HCT116 (cell line): ENCODE measurements at regions not wholly inside any gene's neighbourhood (a gene's known extent, or its start where the extent isn't known, plus 50 kb on each side); places are given as distances from the start of the nearest gene placed in this dataset.

Experiments
- EZH2phosphoT487 ChIP-seq: fragments of 200-600 bp; IDR thresholded peaks from 2 replicates; pipeline ENCODE4 v1.6.1; 2018; ENCODE audit warnings: antibody characterized with exemption, borderline replicate concordance
- POLR2A ChIP-seq: IDR thresholded peaks from 2 replicates; pipeline ENCODE4 v1.7.0; 2011; ENCODE audit warnings: borderline replicate concordance; ENCODE audit not compliant: insufficient read depth, insufficient read length; ENCODE audit errors: extremely low read depth
- POLR2AphosphoS5 ChIP-seq: IDR thresholded peaks from 2 replicates; pipeline ENCODE4 v1.6.1; 2011; ENCODE audit warnings: mild to moderate bottlenecking, low read depth, low read length, moderate library complexity
- ZFX ChIP-seq: fragments of 450-650 bp; IDR thresholded peaks from 2 replicates; pipeline ENCODE4 v1.6.1; 2017
- TF ChIP-seq, protein P1 (sequence below), 3 experiments: fragments of 200-600 bp in 1 of 3; sonication (generic) in 1 of 3; IDR thresholded peaks in 2 of 3; conservative IDR thresholded peaks in 1 of 3; 2 replicates each; pipeline ENCODE4 v1.5.1; 2012 to 2017; ENCODE audit warnings: low read depth in 2 of 3, low read length in 2 of 3, antibody characterized with exemption in 1 of 3, borderline replicate concordance in 1 of 3, control low read depth in 1 of 3, mild to moderate bottlenecking in 1 of 3, mixed read lengths in 1 of 3, mixed run types in 1 of 3, moderate library complexity in 1 of 3; ENCODE audit not compliant: insufficient read depth in 1 of 3

GRCh38 chr13:56400774-56401173, 739.9 kb upstream of the PRR20A start:
- TF ChIP-seq, protein P1, sequence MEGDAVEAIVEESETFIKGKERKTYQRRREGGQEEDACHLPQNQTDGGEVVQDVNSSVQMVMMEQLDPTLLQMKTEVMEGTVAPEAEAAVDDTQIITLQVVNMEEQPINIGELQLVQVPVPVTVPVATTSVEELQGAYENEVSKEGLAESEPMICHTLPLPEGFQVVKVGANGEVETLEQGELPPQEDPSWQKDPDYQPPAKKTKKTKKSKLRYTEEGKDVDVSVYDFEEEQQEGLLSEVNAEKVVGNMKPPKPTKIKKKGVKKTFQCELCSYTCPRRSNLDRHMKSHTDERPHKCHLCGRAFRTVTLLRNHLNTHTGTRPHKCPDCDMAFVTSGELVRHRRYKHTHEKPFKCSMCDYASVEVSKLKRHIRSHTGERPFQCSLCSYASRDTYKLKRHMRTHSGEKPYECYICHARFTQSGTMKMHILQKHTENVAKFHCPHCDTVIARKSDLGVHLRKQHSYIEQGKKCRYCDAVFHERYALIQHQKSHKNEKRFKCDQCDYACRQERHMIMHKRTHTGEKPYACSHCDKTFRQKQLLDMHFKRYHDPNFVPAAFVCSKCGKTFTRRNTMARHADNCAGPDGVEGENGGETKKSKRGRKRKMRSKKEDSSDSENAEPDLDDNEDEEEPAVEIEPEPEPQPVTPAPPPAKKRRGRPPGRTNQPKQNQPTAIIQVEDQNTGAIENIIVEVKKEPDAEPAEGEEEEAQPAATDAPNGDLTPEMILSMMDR (IDR thresholded peaks at IDR 0.05 in 2 of 3, conservative IDR thresholded peaks at IDR 0.05 in 1 of 3; ENCODE audit: borderline replicate concordance in 1 of 3, insufficient read depth in 1 of 3, low read depth in 2 of 3, low read length in 2 of 3), result no peak
- TF ChIP-seq EZH2phosphoT487 (no peak), POLR2AphosphoS5 (no peak), ZFX (no peak), POLR2A (no peak)
